ENCODE measurements at regions not wholly inside any gene's neighbourhood (a gene's known extent, or its start where the extent isn't known, plus 50 kb on each side); places are given as distances from the start of the nearest gene placed in this dataset.

DNA sequence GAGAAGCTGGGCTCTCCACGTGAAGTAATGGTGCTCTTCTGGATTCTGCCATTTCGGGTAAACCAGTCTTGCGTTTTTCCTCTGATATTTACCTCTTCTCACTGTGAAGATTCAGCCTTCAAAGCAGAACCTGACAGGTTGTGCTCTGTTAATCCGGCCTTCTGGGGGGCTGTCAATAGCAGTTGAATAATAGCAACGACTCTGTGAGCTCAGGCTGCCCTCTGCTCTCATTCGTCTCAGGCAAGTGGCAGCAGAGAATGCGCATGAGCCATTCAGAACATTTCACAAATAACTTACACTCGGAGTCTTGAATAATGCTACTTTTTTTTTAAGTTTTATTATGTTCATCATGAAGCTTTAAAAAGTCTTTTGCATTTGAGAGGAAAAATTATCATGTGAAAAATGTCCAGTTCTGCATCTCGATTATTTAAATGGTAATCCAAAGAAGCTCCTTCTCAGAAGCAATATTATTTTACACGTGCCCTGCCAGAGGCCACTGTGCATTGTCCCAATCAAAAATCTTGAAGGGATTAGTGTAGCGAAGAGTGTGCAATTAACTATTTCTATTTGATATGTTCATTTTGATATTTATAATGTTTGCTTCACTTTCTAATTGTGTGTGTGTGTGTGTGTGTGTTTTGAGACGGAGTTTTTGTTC is 354.2 kb upstream of the FAT1 start:
- H3K36me3 ChIP-seq (ENCODE audit: insufficient read depth, low read length, poor library complexity, severe bottlenecking), result no peaks in the 10 kb centered on the region
- intact Hi-C loops (cut with micrococcal nuclease; ENCODE audit: unreplicated experiment), result loop anchor here (2.0 kb wide), 1 partner anchor 15 kb away; no protein-coding TSS in a partner anchor
- no peak overlapping the region for H3K27ac ChIP-seq (ENCODE audit: low read depth, low read length, poor library complexity, severe bottlenecking)
- CTCF ChIA-PET, result no interaction called here
- H3K9me3 ChIP-seq (ENCODE audit: low read depth, low read length, poor library complexity, severe bottlenecking), result no peaks in the 10 kb centered on the region
- no peak for DNase-seq (ENCODE audit: low spot score)
- no peaks in the 10 kb centered on the region for H3K4me1 ChIP-seq (ENCODE audit: insufficient read depth, low read length, poor library complexity, severe bottlenecking)
- H3K27me3 ChIP-seq (replicated peaks; ENCODE audit: insufficient read depth, low read depth, low read length, poor library complexity), result peaks cover 91% of the 10 kb centered on the region
- H3K4me3 ChIP-seq (ENCODE audit: low read depth, low read length, poor library complexity, severe bottlenecking), result no peak overlapping the region
- BruUV-seq (replicated peaks), result no TSS peak
- no peak for TF ChIP-seq EZH2 (IDR thresholded peaks at IDR 0.05; ENCODE audit: borderline replicate concordance, low read depth, low read length, poor library complexity, severe bottlenecking)
- TF ChIP-seq, protein P1, sequence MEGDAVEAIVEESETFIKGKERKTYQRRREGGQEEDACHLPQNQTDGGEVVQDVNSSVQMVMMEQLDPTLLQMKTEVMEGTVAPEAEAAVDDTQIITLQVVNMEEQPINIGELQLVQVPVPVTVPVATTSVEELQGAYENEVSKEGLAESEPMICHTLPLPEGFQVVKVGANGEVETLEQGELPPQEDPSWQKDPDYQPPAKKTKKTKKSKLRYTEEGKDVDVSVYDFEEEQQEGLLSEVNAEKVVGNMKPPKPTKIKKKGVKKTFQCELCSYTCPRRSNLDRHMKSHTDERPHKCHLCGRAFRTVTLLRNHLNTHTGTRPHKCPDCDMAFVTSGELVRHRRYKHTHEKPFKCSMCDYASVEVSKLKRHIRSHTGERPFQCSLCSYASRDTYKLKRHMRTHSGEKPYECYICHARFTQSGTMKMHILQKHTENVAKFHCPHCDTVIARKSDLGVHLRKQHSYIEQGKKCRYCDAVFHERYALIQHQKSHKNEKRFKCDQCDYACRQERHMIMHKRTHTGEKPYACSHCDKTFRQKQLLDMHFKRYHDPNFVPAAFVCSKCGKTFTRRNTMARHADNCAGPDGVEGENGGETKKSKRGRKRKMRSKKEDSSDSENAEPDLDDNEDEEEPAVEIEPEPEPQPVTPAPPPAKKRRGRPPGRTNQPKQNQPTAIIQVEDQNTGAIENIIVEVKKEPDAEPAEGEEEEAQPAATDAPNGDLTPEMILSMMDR (conservative IDR thresholded peaks at IDR 0.05; ENCODE audit: low read depth, low read length), result no peak
- POLR2A ChIA-PET (ENCODE audit: low non-redundant PET), result no interaction called here

DNA sequence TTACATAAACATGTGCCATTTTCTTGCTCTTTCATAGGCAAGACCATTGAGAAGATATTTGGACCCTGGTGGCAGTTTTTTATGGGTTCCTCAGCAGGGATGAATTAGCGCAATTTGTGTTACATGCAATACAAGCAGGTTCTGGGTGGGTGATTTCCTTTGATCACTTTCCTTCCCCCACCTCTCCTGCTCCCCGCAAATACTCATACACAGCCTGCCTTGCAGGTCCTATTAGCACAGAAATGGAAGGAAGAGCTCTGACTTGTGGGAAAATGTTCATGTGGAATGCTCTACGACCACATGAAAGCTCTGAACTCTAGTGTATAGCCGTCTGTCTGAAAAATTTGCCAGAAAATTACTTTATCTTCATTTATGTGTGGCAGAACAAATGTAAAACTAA is 361.0 kb upstream of the FAT1 start:
- no TSS peak for BruUV-seq (replicated peaks)
- no peaks in the 10 kb centered on the region for H3K4me1 ChIP-seq (ENCODE audit: insufficient read depth, low read length, poor library complexity, severe bottlenecking)
- intact Hi-C loops (cut with micrococcal nuclease; ENCODE audit: unreplicated experiment), result no loop called here
- ChIA-PET CTCF (no interaction called here), POLR2A (ENCODE audit: low non-redundant PET) (no interaction called here)
- no peak overlapping the region for H3K4me3 ChIP-seq (ENCODE audit: low read depth, low read length, poor library complexity, severe bottlenecking)
- DNase-seq (ENCODE audit: low spot score), result no peak
- TF ChIP-seq, protein P1 (conservative IDR thresholded peaks at IDR 0.05; ENCODE audit: low read depth, low read length), result no peak
- TF ChIP-seq EZH2 (IDR thresholded peaks at IDR 0.05; ENCODE audit: borderline replicate concordance, low read depth, low read length, poor library complexity, severe bottlenecking), result no peak
- no peaks in the 10 kb centered on the region for H3K36me3 ChIP-seq (ENCODE audit: insufficient read depth, low read length, poor library complexity, severe bottlenecking)
- H3K9me3 ChIP-seq (ENCODE audit: low read depth, low read length, poor library complexity, severe bottlenecking), result no peaks in the 10 kb centered on the region
- H3K27me3 ChIP-seq (replicated peaks; ENCODE audit: insufficient read depth, low read depth, low read length, poor library complexity), result peaks cover 91% of the 10 kb centered on the region
- no peak overlapping the region for H3K27ac ChIP-seq (ENCODE audit: low read depth, low read length, poor library complexity, severe bottlenecking)

DNA sequence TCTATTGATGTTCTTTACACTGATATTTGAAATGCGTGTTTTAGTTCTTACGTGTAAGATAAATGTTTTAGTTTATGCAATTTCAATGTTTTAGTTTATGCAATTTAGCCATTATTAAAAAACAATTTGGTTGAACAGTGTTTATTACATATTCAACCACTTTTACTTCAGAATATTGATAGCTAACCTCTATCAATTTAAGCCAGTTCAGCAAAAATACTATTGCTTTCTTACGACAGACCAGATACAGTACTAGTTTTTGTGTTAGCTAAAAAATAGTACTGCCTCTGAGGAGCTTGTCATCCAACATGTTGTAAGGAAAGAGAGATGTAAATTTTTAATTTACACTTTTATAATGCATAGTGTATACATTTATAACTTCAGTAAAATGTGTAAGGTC is 361.7 kb upstream of the FAT1 start:
- H3K4me3 ChIP-seq (ENCODE audit: low read depth, low read length, poor library complexity, severe bottlenecking), result no peak overlapping the region
- ChIA-PET POLR2A (ENCODE audit: low non-redundant PET) (no interaction called here), CTCF (no interaction called here)
- H3K4me1 ChIP-seq (ENCODE audit: insufficient read depth, low read length, poor library complexity, severe bottlenecking), result no peaks in the 10 kb centered on the region
- no peaks in the 10 kb centered on the region for H3K36me3 ChIP-seq (ENCODE audit: insufficient read depth, low read length, poor library complexity, severe bottlenecking)
- TF ChIP-seq, protein P1 (conservative IDR thresholded peaks at IDR 0.05; ENCODE audit: low read depth, low read length), result no peak
- no peak for TF ChIP-seq EZH2 (IDR thresholded peaks at IDR 0.05; ENCODE audit: borderline replicate concordance, low read depth, low read length, poor library complexity, severe bottlenecking)
- DNase-seq (ENCODE audit: low spot score), result no peak
- BruUV-seq (replicated peaks), result no TSS peak
- no peak overlapping the region for H3K27ac ChIP-seq (ENCODE audit: low read depth, low read length, poor library complexity, severe bottlenecking)
- no peaks in the 10 kb centered on the region for H3K9me3 ChIP-seq (ENCODE audit: low read depth, low read length, poor library complexity, severe bottlenecking)
- intact Hi-C loops (cut with micrococcal nuclease; ENCODE audit: unreplicated experiment), result no loop called here
- peaks cover 88% of the 10 kb centered on the region for H3K27me3 ChIP-seq (replicated peaks; ENCODE audit: insufficient read depth, low read depth, low read length, poor library complexity)

Data from A673 (cell line).